Loucy (cell line): ENCODE measurements at regions not wholly inside any gene's neighbourhood (a gene's known extent, or its start where the extent isn't known, plus 50 kb on each side); places are given as distances from the start of the nearest gene placed in this dataset.

Source experiments
- CTCF ChIP-seq: fragments of 200-600 bp; sonication (generic); conservative IDR thresholded peaks from 2 replicates; pipeline ENCODE4 v1.5.1; 2014; ENCODE audit warnings: mild to moderate bottlenecking, antibody characterized with exemption, low read length
- EZH2phosphoT487 ChIP-seq: fragments of 200-600 bp; IDR thresholded peaks from 2 replicates; pipeline ENCODE4 v1.6.1; 2018; ENCODE audit warnings: antibody characterized with exemption, mild to moderate bottlenecking, moderate library complexity, borderline replicate concordance

- TF ChIP-seq CTCF (no peak), EZH2phosphoT487 (no peak)
Observed at GRCh38 chr2:74048843-74049519, 64.3 kb downstream of the TET3 start.
